Activated CD8-positive, alpha-beta T cell treated with anti-CD3 and anti-CD28 coated beads for 36 hours (primary cell): ENCODE measurements at regions not wholly inside any gene's neighbourhood (a gene's known extent, or its start where the extent isn't known, plus 50 kb on each side); places are given as distances from the start of the nearest gene placed in this dataset.

Experiments used
- ATAC-seq: fragments of 200-7000 bp; cut with Tn5 transposase; one replicate; pipeline ENCODE4 v1.10.0; 2021; ENCODE audit warnings: mild to moderate bottlenecking, moderate library complexity
- CTCF ChIA-PET: fragments of 350-600 bp; sonication (Branson Sonifier 250); formaldehyde crosslinking; loops from one replicate; lab custom pipeline; 2021; ENCODE audit warnings: antibody characterized with exemption; lab: Charles Lee
- POLR2A ChIA-PET: fragments of 350-600 bp; sonication (Branson Sonifier 250); formaldehyde crosslinking; loops from one replicate; lab custom pipeline; 2021; ENCODE audit warnings: antibody characterized with exemption; lab: Charles Lee
- DNase-seq: peaks from one replicate; pipeline ENCODE4 v3.0.0-alpha.2; 2020
- H3K27ac Mint-ChIP-seq: one replicate; pipeline ENCODE4 v1.8.0; 2021; ENCODE audit warnings: mild to moderate bottlenecking, mixed read lengths
- H3K27me3 Mint-ChIP-seq: one replicate; pipeline ENCODE4 v1.8.0; 2021; ENCODE audit warnings: mixed read lengths
- H3K36me3 Mint-ChIP-seq: one replicate; pipeline ENCODE4 v1.8.0; 2021; ENCODE audit warnings: low read depth, mixed read lengths
- H3K4me1 Mint-ChIP-seq: one replicate; pipeline ENCODE4 v1.8.0; 2021; ENCODE audit warnings: low read depth, mixed read lengths
- H3K4me3 Mint-ChIP-seq: one replicate; pipeline ENCODE4 v1.8.0; 2021; ENCODE audit warnings: mild to moderate bottlenecking, moderate library complexity, mixed read lengths
- H3K9me3 Mint-ChIP-seq: one replicate; pipeline ENCODE4 v1.8.0; 2021; ENCODE audit warnings: mixed read lengths
- CTCF ChIP-seq: fragments of 200-600 bp; IDR thresholded peaks from one replicate; pipeline ENCODE4 v1.8.0; 2022; ENCODE audit warnings: antibody characterized with exemption, mild to moderate bottlenecking
- intact Hi-C: fragments of 100-400 bp; cut with micrococcal nuclease; formaldehyde crosslinking; loops from one replicate; pipeline ENCODE4 v1.10.0; 2022

- H3K27ac Mint-ChIP-seq = no peak overlapping the region
Observed at GRCh38 chr4:182134261-182134660, 108.9 kb upstream of the TENM3 start.

GRCh38 chr4:182136201-182136600 lies 107.0 kb upstream of the TENM3 start:
- intact Hi-C loops = no loop called here
- CTCF ChIA-PET = no interaction called here

More at GRCh38 chr4:182134261-182134660, 108.9 kb upstream of the TENM3 start:
- Mint-ChIP-seq H3K27me3 (peaks cover 23% of the 10 kb centered on the region), H3K4me1 (no peaks in the 10 kb centered on the region), H3K9me3 (peaks cover 2% of the 10 kb centered on the region), H3K4me3 (no peak overlapping the region), H3K36me3 (no peaks in the 10 kb centered on the region)
- intact Hi-C loops = no loop called here
- DNase-seq (no peak), ATAC-seq (no peak)
- no peak for TF ChIP-seq CTCF
- ChIA-PET POLR2A (interaction anchor here (0.6 kb wide), 1 partner anchor 638 kb away, joined by 3 read pairs; no protein-coding TSS in a partner anchor), CTCF (no interaction called here)

GRCh38 chr4:182137343-182137742 lies 105.9 kb upstream of the TENM3 start:
- intact Hi-C loops = no loop called here
- no peak overlapping the region for H3K27ac Mint-ChIP-seq
- CTCF ChIA-PET = interaction anchor here (1.1 kb wide), 1 partner anchor 12 kb away, joined by 4 read pairs; no protein-coding TSS in a partner anchor
- DNase-seq (no peak), ATAC-seq (no peak)
- POLR2A ChIA-PET = no interaction called here
- TF ChIP-seq CTCF = no peak
- peaks cover 45% of the 10 kb centered on the region for H3K27me3 Mint-ChIP-seq
- no peaks in the 10 kb centered on the region for H3K36me3 Mint-ChIP-seq
- no peaks in the 10 kb centered on the region for H3K4me1 Mint-ChIP-seq
- peaks cover 2% of the 10 kb centered on the region for H3K9me3 Mint-ChIP-seq
- no peak overlapping the region for H3K4me3 Mint-ChIP-seq

More at GRCh38 chr4:182136201-182136600, 107.0 kb upstream of the TENM3 start:
- H3K4me3 Mint-ChIP-seq = no peak overlapping the region
- ATAC-seq = no peak
- H3K9me3 Mint-ChIP-seq = peaks cover 2% of the 10 kb centered on the region
- no peak for DNase-seq
- POLR2A ChIA-PET = no interaction called here
- H3K27me3 Mint-ChIP-seq = peaks cover 35% of the 10 kb centered on the region
- no peak overlapping the region for H3K27ac Mint-ChIP-seq
- no peaks in the 10 kb centered on the region for H3K36me3 Mint-ChIP-seq
- no peak for TF ChIP-seq CTCF
- no peaks in the 10 kb centered on the region for H3K4me1 Mint-ChIP-seq

- ATAC-seq (no peak), DNase-seq (no peak)
- intact Hi-C loops = no loop called here
- H3K27me3 Mint-ChIP-seq = peaks cover 56% of the 10 kb centered on the region
- H3K9me3 Mint-ChIP-seq = no peaks in the 10 kb centered on the region
- no peak overlapping the region for H3K4me3 Mint-ChIP-seq
- peaks cover 13% of the 10 kb centered on the region for H3K4me1 Mint-ChIP-seq
- ChIA-PET POLR2A (no interaction called here), CTCF (no interaction called here)
- no peak for TF ChIP-seq CTCF
- H3K27ac Mint-ChIP-seq = no peak overlapping the region
- no peaks in the 10 kb centered on the region for H3K36me3 Mint-ChIP-seq
Observed at GRCh38 chr4:182139491-182139890, 103.7 kb upstream of the TENM3 start.

- no peak for TF ChIP-seq CTCF
- Mint-ChIP-seq H3K9me3 (no peaks in the 10 kb centered on the region), H3K27ac (no peak overlapping the region), H3K36me3 (no peaks in the 10 kb centered on the region), H3K4me1 (peaks cover 16% of the 10 kb centered on the region), H3K27me3 (peaks cover 62% of the 10 kb centered on the region), H3K4me3 (no peak overlapping the region)
- ChIA-PET POLR2A (no interaction called here), CTCF (no interaction called here)
- intact Hi-C loops = no loop called here
- DNase-seq (no peak), ATAC-seq (no peak)
Observed at GRCh38 chr4:182140547-182140946, 102.7 kb upstream of the TENM3 start.
